ENCODE measurements at regions not wholly inside any gene's neighbourhood (a gene's known extent, or its start where the extent isn't known, plus 50 kb on each side); places are given as distances from the start of the nearest gene placed in this dataset.

DNA sequence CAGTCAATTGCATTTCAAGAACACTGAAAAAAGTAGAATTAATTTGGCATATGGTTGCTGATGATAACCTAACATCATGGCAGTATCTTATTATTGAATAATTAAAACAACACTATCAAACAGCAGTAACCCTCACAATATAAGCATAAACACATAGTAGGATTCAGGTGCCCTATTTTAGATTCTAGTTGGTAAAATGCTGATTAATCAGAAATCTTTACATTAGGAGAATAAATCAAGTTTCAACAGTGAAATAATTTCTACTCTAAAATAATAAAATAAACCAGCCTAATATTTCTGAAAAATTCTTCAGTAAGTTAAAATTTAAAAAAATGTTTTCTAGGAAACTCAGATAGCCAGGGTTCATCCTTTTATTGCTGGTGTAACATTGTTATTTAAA lies 76.4 kb upstream of the NUDT12 start:
- Histone ChIP-seq H3K4me2 (ENCODE audit: insufficient read depth, insufficient read length, low read length) (no peak overlapping the region), H4K20me1 (ENCODE audit: control insufficient read depth, insufficient read depth, insufficient read length) (no peaks in the 10 kb centered on the region), H3K27me3 (ENCODE audit: insufficient read depth, low read length) (no peaks in the 10 kb centered on the region), H2BK20ac (ENCODE audit: low read depth, low read length, poor library complexity, severe bottlenecking) (no peak overlapping the region), H3K18ac (ENCODE audit: insufficient read length, low read depth, low read length) (no peak overlapping the region), H3K23ac (ENCODE audit: insufficient read length, low read depth, low read length) (no peak overlapping the region), H2BK120ac (ENCODE audit: low read depth, low read length, poor library complexity, severe bottlenecking) (no peak overlapping the region), H3K23me2 (ENCODE audit: insufficient read length, low read depth, low read length, poor library complexity, severe bottlenecking) (no peaks in the 10 kb centered on the region), H3K79me1 (ENCODE audit: insufficient read depth, low read depth, low read length, poor library complexity, severe bottlenecking) (no peaks in the 10 kb centered on the region), H3K4me1 (ENCODE audit: insufficient read depth, low read length) (no peaks in the 10 kb centered on the region), H2AK5ac (ENCODE audit: insufficient read length, low read length) (no peak overlapping the region), H2BK15ac (ENCODE audit: low read depth, low read length) (no peak overlapping the region), H3T11ph (ENCODE audit: low read length) (no peak overlapping the region), H4K5ac (ENCODE audit: insufficient read length, low read depth, low read length) (no peak overlapping the region), H3K56ac (ENCODE audit: insufficient read length, low read depth, low read length) (no peak overlapping the region), H3K9ac (ENCODE audit: extremely low read depth, insufficient read length, low read length) (no peak overlapping the region), H3K79me2 (ENCODE audit: insufficient read depth, low read length) (no peaks in the 10 kb centered on the region), H3K4ac (ENCODE audit: low read depth, low read length) (no peak overlapping the region), H2BK12ac (ENCODE audit: insufficient read length, low read depth, low read length) (no peak overlapping the region), H3K14ac (ENCODE audit: insufficient read depth, low read length) (no peak overlapping the region), H4K8ac (replicated peaks; ENCODE audit: insufficient read length, low read depth, low read length) (no peak overlapping the region), H2AFZ (ENCODE audit: low read length) (no peak overlapping the region), H4K91ac (ENCODE audit: insufficient read length, low read depth, low read length) (no peak overlapping the region), H3K27ac (ENCODE audit: insufficient read length, low read depth, low read length) (no peak overlapping the region), H3K9me3 (ENCODE audit: control insufficient read depth, low read depth, low read length) (no peaks in the 10 kb centered on the region), H2BK5ac (ENCODE audit: insufficient read length, low read length) (no peak overlapping the region)
- Mint-ChIP-seq H3K4me3 (no peak overlapping the region), H3K36me3 (ENCODE audit: insufficient read depth in 1 of 3, low read depth in 3 of 3) (peaks cover 0 to 4% (median 2%) of the 10 kb centered on the region in 3 experiments; a peak in 3 of 7 replicates), H3K9me3 (0 out of 5 replicates have a peak, but pooled peaks cover 2 to 3% of the 10 kb centered on the region in 2 experiments), H3K27ac (no peak overlapping the region), H3K4me1 (peaks cover 0 to 17% of the 10 kb centered on the region in 2 experiments; a peak in 2 of 4 replicates), H3K27me3 (ENCODE audit: low read depth) (no peaks in the 10 kb centered on the region)
- TF ChIP-seq, protein P1, sequence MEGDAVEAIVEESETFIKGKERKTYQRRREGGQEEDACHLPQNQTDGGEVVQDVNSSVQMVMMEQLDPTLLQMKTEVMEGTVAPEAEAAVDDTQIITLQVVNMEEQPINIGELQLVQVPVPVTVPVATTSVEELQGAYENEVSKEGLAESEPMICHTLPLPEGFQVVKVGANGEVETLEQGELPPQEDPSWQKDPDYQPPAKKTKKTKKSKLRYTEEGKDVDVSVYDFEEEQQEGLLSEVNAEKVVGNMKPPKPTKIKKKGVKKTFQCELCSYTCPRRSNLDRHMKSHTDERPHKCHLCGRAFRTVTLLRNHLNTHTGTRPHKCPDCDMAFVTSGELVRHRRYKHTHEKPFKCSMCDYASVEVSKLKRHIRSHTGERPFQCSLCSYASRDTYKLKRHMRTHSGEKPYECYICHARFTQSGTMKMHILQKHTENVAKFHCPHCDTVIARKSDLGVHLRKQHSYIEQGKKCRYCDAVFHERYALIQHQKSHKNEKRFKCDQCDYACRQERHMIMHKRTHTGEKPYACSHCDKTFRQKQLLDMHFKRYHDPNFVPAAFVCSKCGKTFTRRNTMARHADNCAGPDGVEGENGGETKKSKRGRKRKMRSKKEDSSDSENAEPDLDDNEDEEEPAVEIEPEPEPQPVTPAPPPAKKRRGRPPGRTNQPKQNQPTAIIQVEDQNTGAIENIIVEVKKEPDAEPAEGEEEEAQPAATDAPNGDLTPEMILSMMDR (conservative IDR thresholded peaks at IDR 0.05), result no peak
- DNase-seq, result no peak
